ENCODE measurements at regions not wholly inside any gene's neighbourhood (a gene's known extent, or its start where the extent isn't known, plus 50 kb on each side); places are given as distances from the start of the nearest gene placed in this dataset.
A peak's percentile ranks its signal among the peaks of the same experiment; 100 is the strongest.

DNA sequence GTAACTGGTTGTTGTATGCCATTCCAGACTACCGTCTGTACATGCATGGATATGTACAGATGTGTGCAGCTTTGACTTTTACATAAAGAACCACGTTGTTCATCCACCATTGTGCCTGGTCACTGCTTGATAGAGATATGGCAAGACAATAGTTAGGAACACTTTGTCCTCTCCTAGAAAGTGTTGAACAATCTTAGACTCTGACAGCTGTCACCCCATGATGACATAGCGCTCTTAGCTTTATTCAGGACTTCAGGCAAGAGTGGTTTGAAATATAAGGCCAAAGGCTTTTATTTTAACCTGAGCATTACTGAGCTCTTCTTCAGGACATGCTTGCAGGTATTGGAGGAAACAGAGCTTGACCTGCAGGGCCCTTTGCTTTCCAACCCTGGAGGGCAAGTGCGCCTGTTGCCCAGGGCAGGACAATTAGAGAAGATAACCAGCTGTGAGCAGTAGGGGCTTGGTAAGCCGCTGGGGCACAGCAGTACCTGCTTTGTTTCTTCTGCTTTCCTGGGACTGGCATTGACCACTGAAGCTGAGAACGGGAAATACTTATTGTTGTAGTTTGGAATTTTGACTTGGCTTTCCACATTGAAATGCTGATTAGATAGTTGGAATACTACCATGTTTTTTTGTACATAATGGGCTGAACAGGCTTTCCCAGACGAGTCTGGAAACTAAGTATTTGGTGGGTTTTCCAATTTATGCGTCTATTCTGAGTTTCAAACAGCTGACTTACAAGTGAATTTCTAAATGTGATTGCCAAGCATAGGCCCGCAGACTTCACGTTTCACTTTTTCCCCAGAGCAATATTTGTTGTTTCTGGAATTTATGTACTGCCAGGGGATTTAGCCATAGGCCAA lies 51.1 kb downstream of the GARRE1 start:
- no peak for DNase-seq (ENCODE audit: low spot score)

DNA sequence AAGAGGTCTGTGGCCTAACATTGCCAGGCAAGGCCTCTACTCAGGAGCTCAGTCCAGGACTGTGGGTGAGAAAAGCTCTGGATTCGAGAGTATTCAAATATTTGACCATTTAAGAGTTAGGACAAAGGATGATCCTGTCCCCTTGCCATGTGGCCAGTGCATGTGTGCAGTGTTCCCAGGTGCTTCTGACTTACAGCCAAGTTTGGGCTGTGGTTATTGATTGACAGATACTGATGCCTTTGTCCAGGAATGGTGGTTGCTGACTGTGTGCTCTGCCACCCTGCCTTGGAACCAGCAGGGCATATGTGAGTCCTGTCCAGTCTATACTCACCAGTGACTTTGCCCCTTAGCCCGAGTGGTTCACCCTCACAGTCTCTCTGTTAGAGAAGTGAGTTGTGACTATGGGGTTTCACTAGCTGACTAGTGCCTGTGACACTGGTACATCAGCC lies 51.9 kb downstream of the GARRE1 start:
- DNase-seq (ENCODE audit: low spot score): no peak

DNA sequence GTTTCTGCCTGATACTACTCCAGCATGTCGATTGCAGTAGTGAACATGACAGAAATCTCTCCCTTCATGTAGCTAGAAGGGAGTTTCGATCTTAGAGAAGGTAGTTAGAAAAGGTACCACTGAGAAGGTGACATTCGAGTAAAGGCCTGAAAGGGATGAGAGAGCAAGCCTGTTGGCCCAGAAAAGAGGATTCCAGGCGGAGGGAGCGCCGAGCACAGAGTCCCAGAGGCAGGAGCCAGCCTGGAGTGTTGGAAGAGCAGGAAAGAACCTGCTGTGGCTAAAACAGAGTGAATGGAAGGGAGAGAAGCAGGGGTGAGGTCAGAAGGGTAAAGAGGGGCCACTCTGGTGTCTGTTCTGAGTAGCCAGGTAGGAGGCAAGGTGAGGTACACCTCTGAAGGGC lies 52.5 kb downstream of the GARRE1 start:
- no peak for DNase-seq (ENCODE audit: low spot score)

DNA sequence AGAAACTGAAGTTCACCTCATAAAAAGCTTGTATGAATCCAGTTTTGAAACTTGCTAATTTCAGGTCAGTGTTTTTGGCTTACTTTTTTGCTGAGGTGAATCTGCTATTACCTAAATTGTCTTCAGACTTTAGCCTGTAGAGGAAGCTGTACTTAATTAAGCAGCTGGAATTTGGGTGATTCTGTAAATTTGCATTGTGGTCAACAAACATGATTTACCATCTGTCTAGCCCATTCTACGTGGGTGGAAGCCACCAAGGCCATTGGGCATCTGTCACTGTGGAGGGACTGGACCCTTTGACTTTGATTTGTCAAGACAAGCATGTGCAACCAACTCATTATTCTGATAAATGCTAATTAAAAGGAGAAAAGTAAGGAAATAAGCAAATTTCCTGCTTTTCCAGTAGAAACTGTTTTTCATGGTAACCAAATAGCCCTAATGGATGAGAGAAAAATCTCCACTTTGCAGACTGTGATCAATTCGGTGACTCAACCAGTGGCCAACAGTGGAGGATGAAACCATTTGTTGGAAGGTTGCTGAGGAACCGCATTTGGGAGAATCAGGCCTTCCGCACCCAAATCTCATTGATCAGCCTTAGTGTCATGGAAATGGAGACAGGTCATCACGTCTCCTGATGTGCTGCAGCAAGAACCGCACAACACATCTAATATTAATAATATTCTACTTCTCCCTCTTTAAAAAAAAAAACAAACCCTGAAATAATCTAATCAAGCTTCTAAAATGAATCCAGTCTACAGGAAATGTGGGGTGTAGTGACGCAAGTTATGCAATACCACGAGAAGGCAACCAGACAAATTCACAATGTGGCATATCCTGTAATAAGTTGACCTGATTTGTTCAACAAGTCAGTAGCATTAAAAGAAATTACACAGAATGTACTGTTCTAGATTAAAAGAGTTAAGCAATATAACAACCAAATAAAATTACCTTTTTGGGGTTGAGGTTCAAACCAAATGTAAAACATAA lies 54.3 kb downstream of the GARRE1 start:
- DNase-seq (ENCODE audit: low spot score): peak; percentile 50

DNA sequence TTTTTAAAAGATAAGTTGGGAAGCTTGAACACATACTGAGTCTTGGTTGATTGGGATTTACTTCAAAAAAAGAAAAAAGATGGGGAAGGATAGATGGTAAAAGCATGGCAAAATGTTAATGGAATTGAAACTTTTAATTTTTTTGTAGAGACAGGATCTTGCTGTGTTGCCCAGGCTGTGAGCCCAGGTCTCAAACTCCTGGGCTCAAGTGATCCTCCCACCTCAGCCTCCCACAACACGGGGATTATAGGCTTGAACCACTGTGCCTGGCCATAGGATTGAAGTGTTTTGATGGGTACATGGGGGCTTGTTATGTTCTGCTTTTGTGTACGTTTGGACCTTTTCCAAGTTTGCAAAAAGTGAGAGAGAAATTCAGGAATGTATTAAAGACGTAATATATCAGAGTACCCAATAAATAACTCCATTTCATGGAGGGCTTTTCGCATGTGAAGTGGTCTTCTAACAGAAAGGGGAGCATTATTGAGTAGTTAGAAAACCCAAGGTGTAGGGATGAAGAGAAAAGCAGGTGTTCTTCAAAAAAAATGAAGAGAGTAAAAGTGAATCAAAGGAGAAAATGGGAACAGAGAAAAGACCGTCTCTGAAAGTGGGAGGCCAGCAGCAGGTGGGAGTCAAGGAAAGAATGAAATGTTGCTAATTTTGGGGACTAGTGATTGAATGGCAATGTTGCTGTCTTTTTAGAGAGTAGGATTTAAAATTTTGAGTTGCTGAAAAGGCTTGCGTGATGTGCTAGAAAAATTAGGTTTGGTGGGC lies 55.2 kb downstream of the GARRE1 start:
- DNase-seq (ENCODE audit: low spot score): no peak

DNA sequence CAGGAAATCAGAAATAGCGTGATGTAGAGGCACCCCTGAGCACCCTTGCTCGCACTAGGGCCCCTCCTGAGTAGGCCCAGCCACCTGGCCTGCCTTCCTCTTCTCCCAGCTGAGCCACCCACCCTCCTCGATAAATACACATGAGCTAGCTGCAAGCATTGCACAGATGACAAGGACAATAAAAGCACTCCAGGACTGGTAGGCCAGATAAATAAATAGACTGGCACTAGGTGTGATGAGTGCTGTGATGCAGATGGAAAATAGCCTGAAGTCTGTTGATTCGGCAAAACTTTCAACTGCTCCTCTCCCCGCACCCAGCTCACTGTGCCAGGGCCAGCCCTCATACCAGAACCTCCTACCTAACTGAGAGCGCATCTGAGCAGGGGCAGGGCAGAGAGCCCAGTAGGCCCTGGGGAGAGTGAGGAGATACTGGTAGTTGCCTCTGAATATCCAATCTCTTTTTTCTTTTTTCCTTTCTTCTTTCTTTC lies 54.5 kb upstream of the GPI start:
- no peak for DNase-seq (ENCODE audit: low spot score)

DNA sequence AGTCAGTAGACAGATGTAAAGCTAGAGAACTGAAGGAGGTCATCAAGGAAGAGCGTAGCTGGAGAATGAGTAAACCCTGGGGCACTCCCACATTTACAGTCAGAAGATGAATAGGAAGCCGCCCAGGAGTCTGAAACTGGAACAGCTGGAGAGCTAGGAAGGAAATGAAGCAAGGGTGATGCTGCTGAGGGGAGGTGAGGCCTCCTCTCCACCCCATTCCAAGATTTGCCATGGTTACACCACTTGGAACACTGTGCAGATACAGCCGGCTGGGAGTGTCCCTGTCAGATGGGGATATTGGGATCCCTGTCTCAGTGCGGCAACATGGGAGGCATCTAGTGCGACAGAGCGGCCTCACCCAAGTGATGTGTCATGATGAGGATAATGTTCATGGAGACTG lies 51.8 kb upstream of the GPI start:
- no peak for DNase-seq (ENCODE audit: low spot score)

DNA sequence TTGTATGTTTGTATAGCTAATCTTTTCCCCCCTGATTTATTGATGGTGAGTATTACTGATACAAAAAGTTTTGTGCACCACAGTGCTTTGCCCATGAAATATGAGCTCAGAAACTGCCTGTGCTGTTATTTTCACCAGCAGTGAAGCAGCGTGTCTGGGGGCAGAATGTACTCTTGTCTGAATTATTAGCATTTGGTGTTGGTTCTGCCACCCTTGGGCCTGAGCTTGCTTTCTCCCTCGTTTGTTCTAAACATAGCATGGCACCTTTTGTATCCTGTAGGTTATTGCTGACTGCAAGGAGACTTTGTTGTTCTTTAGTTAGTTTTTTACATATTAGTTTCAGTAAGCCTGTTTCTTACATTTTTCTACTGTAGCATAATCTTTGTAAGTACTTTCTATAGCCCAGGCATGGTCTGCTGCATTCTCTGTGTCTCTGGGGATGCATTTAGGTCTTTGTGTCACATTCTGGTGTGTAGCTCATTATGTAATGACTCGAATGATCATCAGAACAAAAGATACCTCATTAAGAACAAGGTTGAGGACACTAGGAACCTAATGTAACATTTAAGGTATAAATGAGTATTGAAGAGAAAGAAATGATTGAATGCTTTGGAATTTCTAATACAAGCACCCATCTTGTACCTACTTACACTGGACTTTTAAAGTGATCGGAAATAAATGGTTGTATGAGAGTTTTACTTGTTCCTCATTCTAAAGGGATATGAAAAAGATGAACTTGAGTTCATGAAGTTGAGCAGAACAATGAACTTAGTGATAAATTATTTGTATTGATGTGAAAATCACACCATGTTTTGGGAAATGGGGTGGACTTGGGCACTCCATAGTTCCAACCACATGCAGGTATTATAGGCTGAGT lies 50.3 kb upstream of the GPI start:
- DNase-seq (ENCODE audit: low spot score): no peak

All from CD4-positive, alpha-beta T cell treated with Interleukin-6 at 100 ng/mL for 8 hours (primary cell).